Fibroblast of villous mesenchyme (primary cell): ENCODE measurements at regions not wholly inside any gene's neighbourhood (a gene's known extent, or its start where the extent isn't known, plus 50 kb on each side); places are given as distances from the start of the nearest gene placed in this dataset.
"Not testable (repeated sequence)": the region's sequence is repeated elsewhere in the genome, so short reads cannot be mapped to it uniquely, and the experiment has no call there.

Source experiments
- DNase-seq: peaks from one replicate; pipeline ENCODE4 v3.0.0-alpha.2; 2010; ENCODE audit warnings: low read depth
- H3K4me3 ChIP-seq: 2 replicates; pipeline ENCODE4 v1.5.1; 2011; ENCODE audit warnings: low read depth, mild to moderate bottlenecking, low read length
- CTCF ChIP-seq: IDR thresholded peaks from 2 replicates; pipeline ENCODE4 v1.5.1; 2012; ENCODE audit warnings: low read depth, mild to moderate bottlenecking, low read length; ENCODE audit not compliant: insufficient read depth

GRCh38 chr10:29780639-29781038 is 145.9 kb upstream of the SVIL start:
- TF ChIP-seq CTCF: no peak
- H3K4me3 ChIP-seq: no peak overlapping the region
- DNase-seq: no peak

- no peak for TF ChIP-seq CTCF
- H3K4me3 ChIP-seq: no peak overlapping the region
- DNase-seq: no peak
These were observed 145.3 kb upstream of the SVIL start for GRCh38 chr10:29780096-29780495.

- no peak for DNase-seq
- no peak for TF ChIP-seq CTCF
- H3K4me3 ChIP-seq: no peak overlapping the region
These were observed 141.5 kb upstream of the SVIL start for GRCh38 chr10:29776246-29776645.

GRCh38 chr10:29774475-29774874 is 139.7 kb upstream of the SVIL start:
- no peak for TF ChIP-seq CTCF
- DNase-seq: no peak
- H3K4me3 ChIP-seq: no peak overlapping the region

- H3K4me3 ChIP-seq: no peak overlapping the region
- DNase-seq: no peak
- TF ChIP-seq CTCF: no peak
These were observed 138.9 kb upstream of the SVIL start for GRCh38 chr10:29773675-29774091.

GRCh38 chr10:29772403-29772802 is 137.6 kb upstream of the SVIL start:
- no peak for DNase-seq
- H3K4me3 ChIP-seq: no peak overlapping the region
- no peak for TF ChIP-seq CTCF

GRCh38 chr10:29771376-29771775 is 136.6 kb upstream of the SVIL start:
- no peak for TF ChIP-seq CTCF
- DNase-seq: no peak
- no peak overlapping the region for H3K4me3 ChIP-seq

- not testable (repeated sequence) for H3K4me3 ChIP-seq, DNase-seq
These were observed 134.5 kb upstream of the SVIL start for GRCh38 chr10:29769277-29769676.
